Gastroesophageal sphincter (tissue), 4 donors: ENCODE measurements at regions not wholly inside any gene's neighbourhood (a gene's known extent, or its start where the extent isn't known, plus 50 kb on each side); places are given as distances from the start of the nearest gene placed in this dataset.
"Not testable (repeated sequence)": the region's sequence is repeated elsewhere in the genome, so short reads cannot be mapped to it uniquely, and the experiment has no call there.

Experiments
- ATAC-seq: fragments of 150-250 bp; one replicate; pipeline ENCODE4 v1.9.1; 2016; ENCODE audit warnings: mild to moderate bottlenecking, moderate library complexity
- H3K27ac ChIP-seq, 4 donors: fragments of 200-600 bp; sonication (generic) in 3 of 4; 1 replicate in 3 of 4; 2 replicates in 1 of 4; pipeline ENCODE4 v1.5.1; 2016 to 2019
- H3K27me3 ChIP-seq: fragments of 200-600 bp; sonication (generic); one replicate; pipeline ENCODE4 v1.5.1; 2019
- H3K36me3 ChIP-seq, 2 donors: fragments of 200-600 bp; sonication (generic); one replicate each; pipeline ENCODE4 v1.5.1; 2019; ENCODE audit warnings: control low read depth in 1 of 2
- H3K4me1 ChIP-seq, 3 donors: fragments of 200-600 bp; sonication (generic); 1 replicate in 2 of 3; 2 replicates in 1 of 3; pipeline ENCODE4 v1.5.1; 2016 to 2019; ENCODE audit warnings: control low read depth in 2 of 3
- H3K4me3 ChIP-seq, 2 donors: fragments of 200-600 bp; sonication (generic); one replicate each; pipeline ENCODE4 v1.5.1; 2019; ENCODE audit warnings: mild to moderate bottlenecking in 1 of 2, moderate library complexity in 1 of 2
- H3K9me3 ChIP-seq, 3 donors: fragments of 200-600 bp; sonication (generic); one replicate each; pipeline ENCODE4 v1.5.1; 2017 to 2019; ENCODE audit warnings: control low read depth in 2 of 3
- EP300 ChIP-seq: sonication (generic); formaldehyde crosslinking; IDR thresholded peaks from one replicate; pipeline ENCODE4 v1.6.1; 2017; ENCODE audit warnings: antibody characterized with exemption, mild to moderate bottlenecking
- POLR2A ChIP-seq, 2 donors: fragments of 450-650 bp; IDR thresholded peaks; one replicate each; pipeline ENCODE4 v1.6.1; 2017; ENCODE audit warnings: antibody characterized with exemption in 2 of 2, mild to moderate bottlenecking in 2 of 2, moderate library complexity in 1 of 2
- POLR2AphosphoS5 ChIP-seq: sonication (generic); formaldehyde crosslinking; IDR thresholded peaks from one replicate; pipeline ENCODE4 v1.6.1; 2017; ENCODE audit warnings: antibody characterized with exemption
- WGBS, 2 donors: methylation state at CpG; one replicate each; pipeline ENCODE4 v1.1.5; 2018; ENCODE audit warnings: low coverage in 1 of 2; 5-methylcytosine and 5-hydroxymethylcytosine counted together
- TF ChIP-seq, protein P1 (sequence below), 4 experiments: fragments of 200-600 bp in 2 of 4; fragments of 450-650 bp in 2 of 4; sonication (generic) in 1 of 4; IDR thresholded peaks; one replicate each; pipeline ENCODE4 v1.5.1; 2017 to 2019; ENCODE audit warnings: antibody characterized with exemption in 4 of 4, mild to moderate bottlenecking in 2 of 4, moderate library complexity in 2 of 4

DNA sequence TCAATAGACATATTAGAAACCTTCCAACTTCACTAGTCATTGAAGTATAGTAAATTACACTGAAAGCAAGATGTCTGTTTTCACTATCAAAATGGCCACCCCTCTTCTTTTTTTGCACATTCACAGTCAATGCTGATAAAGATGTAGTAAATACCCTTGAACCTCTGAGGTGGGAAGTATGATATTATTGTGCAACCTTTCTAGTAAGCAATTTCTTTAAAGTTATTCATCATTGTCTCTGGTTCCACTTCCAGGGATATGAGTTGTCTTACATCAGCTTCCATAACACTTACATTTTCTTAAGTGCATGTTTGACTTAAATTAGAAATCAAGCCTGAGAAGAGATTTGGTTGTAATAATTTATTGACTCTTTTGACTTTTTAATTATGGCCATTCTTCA, 453.9 kb upstream of the MGAT4C start:
- Histone ChIP-seq H3K27me3 (no peaks in the 10 kb centered on the region), H3K36me3 (no peaks in the 10 kb centered on the region), H3K4me3 (no peak overlapping the region), H3K9me3 (no peaks in the 10 kb centered on the region), H3K27ac (no peak overlapping the region), H3K4me1 (no peaks in the 10 kb centered on the region)
- no peak for ATAC-seq
- no peak for TF ChIP-seq POLR2AphosphoS5
- TF ChIP-seq, protein P1, sequence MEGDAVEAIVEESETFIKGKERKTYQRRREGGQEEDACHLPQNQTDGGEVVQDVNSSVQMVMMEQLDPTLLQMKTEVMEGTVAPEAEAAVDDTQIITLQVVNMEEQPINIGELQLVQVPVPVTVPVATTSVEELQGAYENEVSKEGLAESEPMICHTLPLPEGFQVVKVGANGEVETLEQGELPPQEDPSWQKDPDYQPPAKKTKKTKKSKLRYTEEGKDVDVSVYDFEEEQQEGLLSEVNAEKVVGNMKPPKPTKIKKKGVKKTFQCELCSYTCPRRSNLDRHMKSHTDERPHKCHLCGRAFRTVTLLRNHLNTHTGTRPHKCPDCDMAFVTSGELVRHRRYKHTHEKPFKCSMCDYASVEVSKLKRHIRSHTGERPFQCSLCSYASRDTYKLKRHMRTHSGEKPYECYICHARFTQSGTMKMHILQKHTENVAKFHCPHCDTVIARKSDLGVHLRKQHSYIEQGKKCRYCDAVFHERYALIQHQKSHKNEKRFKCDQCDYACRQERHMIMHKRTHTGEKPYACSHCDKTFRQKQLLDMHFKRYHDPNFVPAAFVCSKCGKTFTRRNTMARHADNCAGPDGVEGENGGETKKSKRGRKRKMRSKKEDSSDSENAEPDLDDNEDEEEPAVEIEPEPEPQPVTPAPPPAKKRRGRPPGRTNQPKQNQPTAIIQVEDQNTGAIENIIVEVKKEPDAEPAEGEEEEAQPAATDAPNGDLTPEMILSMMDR (IDR thresholded peaks at IDR 0.05): no peak
- TF ChIP-seq EP300: no peak

DNA sequence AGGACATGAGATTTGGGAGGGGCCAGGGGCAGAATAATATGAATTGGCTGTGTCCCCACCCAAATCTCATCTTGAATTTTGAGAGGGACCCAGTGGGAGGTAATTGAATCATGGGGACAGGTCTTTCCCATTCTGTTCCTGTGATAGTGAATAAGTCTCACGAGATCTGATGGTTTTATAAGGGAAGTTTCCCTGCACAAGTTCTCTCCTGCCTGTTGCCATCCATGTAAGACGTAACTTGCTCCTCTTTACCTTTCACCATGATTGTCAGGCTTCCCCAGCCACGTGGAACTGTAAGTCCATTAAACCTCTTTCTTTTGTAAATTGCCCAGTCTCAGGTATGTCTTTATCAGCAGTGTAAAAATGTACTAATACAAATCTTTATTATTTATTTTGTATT, 452.8 kb upstream of the MGAT4C start:
- H3K4me1 ChIP-seq, H3K27ac ChIP-seq, H3K36me3 ChIP-seq, H3K9me3 ChIP-seq, ATAC-seq, H3K4me3 ChIP-seq, H3K27me3 ChIP-seq: not testable (repeated sequence)
- 65 to 67% methylated on average over 3 of the region's 3 CpGs for WGBS, 2 donors

DNA sequence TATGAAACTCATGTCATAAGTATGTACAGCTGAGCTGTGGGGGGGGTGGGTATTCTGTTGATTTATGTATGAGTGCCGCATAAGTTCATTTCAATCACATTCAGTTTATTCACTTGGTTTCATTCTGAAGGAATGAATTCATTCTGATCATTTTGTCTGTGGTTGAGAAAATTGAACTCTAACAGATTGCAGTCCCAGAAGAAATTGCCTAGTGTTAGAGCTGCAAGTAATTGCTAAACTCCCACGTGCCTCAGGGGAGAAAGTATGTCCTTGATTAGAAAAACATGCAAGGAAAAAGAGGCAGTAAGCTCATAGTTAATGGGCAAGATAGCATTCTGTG, 442.4 kb upstream of the MGAT4C start:
- H3K36me3 ChIP-seq: no peaks in the 10 kb centered on the region
- ATAC-seq: no peak
- no peak overlapping the region for H3K4me3 ChIP-seq
- no peaks in the 10 kb centered on the region for H3K9me3 ChIP-seq
- TF ChIP-seq, protein P1 (IDR thresholded peaks at IDR 0.05): no peak
- TF ChIP-seq POLR2A (IDR thresholded peaks at IDR 0.05): no peak
- TF ChIP-seq POLR2AphosphoS5: no peak
- no peak for TF ChIP-seq EP300
- 24 to 43% methylated on average over 2 of the region's 2 CpGs for WGBS, 2 donors
- no peak overlapping the region for H3K27ac ChIP-seq
- H3K4me1 ChIP-seq: no peaks in the 10 kb centered on the region
- H3K27me3 ChIP-seq: no peaks in the 10 kb centered on the region

DNA sequence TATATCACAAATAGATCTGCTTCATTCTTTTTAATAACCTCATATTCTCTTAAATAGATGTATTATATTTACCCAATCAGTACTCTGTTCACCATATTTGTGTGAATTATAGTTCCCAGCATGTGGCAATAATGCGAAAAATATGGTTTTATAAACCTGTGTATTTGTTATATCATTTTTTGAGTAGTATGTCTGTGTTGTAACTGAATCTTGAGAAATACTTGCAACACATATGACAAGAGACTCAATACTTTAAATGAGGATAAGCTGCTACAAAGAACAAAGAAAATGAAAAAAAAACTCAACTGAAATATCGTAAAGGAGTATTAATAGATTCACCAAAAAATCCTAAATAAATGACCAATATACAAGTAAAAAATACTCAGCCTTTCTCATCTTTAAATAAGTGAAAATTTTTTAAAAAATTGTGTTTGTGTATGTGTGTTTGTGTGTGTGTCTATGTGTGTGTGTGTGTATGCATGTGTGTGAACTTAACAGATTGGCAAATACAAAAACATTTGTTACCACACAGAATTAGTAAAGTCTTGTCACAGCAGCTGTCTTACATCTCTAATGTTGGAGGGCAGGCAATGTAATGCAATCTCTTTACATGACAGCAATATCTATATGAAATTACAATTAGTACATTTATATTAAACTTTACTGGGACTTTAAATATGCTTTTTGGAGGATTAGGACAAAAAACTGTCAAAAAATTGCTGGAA, 441.9 kb upstream of the MGAT4C start:
- H3K36me3 ChIP-seq: no peaks in the 10 kb centered on the region
- TF ChIP-seq POLR2A (IDR thresholded peaks at IDR 0.05): no peak
- TF ChIP-seq, protein P1 (IDR thresholded peaks at IDR 0.05): no peak
- no peak for TF ChIP-seq EP300
- no peak for TF ChIP-seq POLR2AphosphoS5
- H3K27me3 ChIP-seq: no peaks in the 10 kb centered on the region
- H3K4me3 ChIP-seq: no peak overlapping the region
- H3K9me3 ChIP-seq: no peaks in the 10 kb centered on the region
- ATAC-seq: no peak
- no peak overlapping the region for H3K27ac ChIP-seq
- 54 to 60% methylated on average over 2 of the region's 2 CpGs for whole genome bisulfite sequencing, 2 donors
- H3K4me1 ChIP-seq: no peaks in the 10 kb centered on the region

DNA sequence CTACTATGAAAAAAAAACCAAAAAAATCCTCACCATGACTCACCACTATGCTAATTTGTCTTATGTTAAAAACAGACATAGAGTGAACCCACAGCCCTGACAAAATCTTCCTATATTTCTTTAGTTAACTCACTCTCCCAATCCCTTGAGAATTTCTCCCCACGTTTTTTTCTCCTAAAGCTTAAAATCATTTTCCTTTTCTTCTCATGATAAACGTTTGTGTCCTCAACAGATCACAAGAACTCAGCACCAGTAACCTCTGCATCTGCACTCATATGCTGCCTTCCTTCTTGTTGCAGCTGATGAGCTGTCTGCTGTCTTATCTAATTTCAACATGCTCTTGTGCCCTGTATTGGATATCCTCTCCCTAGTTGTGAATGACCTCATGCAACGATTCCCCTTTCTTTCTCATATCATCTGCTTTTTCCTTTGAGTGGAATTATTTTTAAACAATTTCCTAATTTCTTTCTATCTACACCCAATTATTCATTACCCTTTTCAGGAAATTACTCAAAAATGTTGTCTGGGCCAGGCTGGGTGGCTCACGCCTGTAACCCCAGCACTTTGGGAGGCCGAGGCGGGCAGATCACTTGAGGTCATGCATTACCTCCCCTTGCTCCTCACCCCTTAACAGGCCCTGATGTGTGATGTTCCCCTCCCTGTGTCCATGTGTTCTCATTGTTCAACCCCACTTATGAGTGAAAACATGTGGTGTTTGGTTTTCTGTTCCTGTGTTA, 427.5 kb upstream of the MGAT4C start:
- no peaks in the 10 kb centered on the region for H3K27me3 ChIP-seq
- H3K36me3 ChIP-seq: no peaks in the 10 kb centered on the region
- peaks cover 0 to 22% (median 0%) of the 10 kb centered on the region in 3 donors for H3K9me3 ChIP-seq
- H3K27ac ChIP-seq: no peak overlapping the region
- no peak for ATAC-seq
- TF ChIP-seq, protein P1 (IDR thresholded peaks at IDR 0.05): no peak
- no peak for TF ChIP-seq POLR2A (IDR thresholded peaks at IDR 0.05)
- no peak for TF ChIP-seq EP300
- TF ChIP-seq POLR2AphosphoS5: no peak
- 51 to 53% methylated on average over 5 of the region's 6 CpGs for WGBS, 2 donors
- H3K4me3 ChIP-seq: no peak overlapping the region
- H3K4me1 ChIP-seq: no peaks in the 10 kb centered on the region
